ENCODE measurements at regions not wholly inside any gene's neighbourhood (a gene's known extent, or its start where the extent isn't known, plus 50 kb on each side); places are given as distances from the start of the nearest gene placed in this dataset.

GRCh38 chr18:39348757-39349156 lies 1783.2 kb upstream of the CELF4 start:
- TF ChIP-seq POLR2AphosphoS5 (IDR thresholded peaks at IDR 0.05) (no peak), POLR2A (IDR thresholded peaks at IDR 0.05) (no peak), EP300 (IDR thresholded peaks at IDR 0.05) (no peak)
- TF ChIP-seq, protein P1, sequence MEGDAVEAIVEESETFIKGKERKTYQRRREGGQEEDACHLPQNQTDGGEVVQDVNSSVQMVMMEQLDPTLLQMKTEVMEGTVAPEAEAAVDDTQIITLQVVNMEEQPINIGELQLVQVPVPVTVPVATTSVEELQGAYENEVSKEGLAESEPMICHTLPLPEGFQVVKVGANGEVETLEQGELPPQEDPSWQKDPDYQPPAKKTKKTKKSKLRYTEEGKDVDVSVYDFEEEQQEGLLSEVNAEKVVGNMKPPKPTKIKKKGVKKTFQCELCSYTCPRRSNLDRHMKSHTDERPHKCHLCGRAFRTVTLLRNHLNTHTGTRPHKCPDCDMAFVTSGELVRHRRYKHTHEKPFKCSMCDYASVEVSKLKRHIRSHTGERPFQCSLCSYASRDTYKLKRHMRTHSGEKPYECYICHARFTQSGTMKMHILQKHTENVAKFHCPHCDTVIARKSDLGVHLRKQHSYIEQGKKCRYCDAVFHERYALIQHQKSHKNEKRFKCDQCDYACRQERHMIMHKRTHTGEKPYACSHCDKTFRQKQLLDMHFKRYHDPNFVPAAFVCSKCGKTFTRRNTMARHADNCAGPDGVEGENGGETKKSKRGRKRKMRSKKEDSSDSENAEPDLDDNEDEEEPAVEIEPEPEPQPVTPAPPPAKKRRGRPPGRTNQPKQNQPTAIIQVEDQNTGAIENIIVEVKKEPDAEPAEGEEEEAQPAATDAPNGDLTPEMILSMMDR (IDR thresholded peaks at IDR 0.05) = no peak
- 96% methylated on average over 3 of the region's 3 CpGs for WGBS

GRCh38 chr18:39347701-39348100 lies 1782.1 kb upstream of the CELF4 start:
- no peaks in the 10 kb centered on the region for H3K27me3 ChIP-seq
- H3K9me3 ChIP-seq = no peaks in the 10 kb centered on the region
- TF ChIP-seq POLR2A (IDR thresholded peaks at IDR 0.05) (no peak), POLR2AphosphoS5 (IDR thresholded peaks at IDR 0.05) (no peak), EP300 (IDR thresholded peaks at IDR 0.05) (no peak)
- TF ChIP-seq, protein P1 (IDR thresholded peaks at IDR 0.05) = no peak
- DNase-seq (ENCODE audit: low spot score in 2 of 2) = no peak
- H3K4me1 ChIP-seq = no peaks in the 10 kb centered on the region
- H3K4me3 ChIP-seq = no peak overlapping the region
- H3K36me3 ChIP-seq = no peaks in the 10 kb centered on the region
- H3K27ac ChIP-seq = no peak overlapping the region
- 96% methylated on average over 5 of the region's 5 CpGs for WGBS

More at GRCh38 chr18:39348757-39349156, 1783.2 kb upstream of the CELF4 start:
- Histone ChIP-seq H3K9me3 (no peaks in the 10 kb centered on the region), H3K4me3 (no peak overlapping the region), H3K4me1 (no peaks in the 10 kb centered on the region), H3K36me3 (no peaks in the 10 kb centered on the region), H3K27me3 (no peaks in the 10 kb centered on the region), H3K27ac (no peak overlapping the region)
- DNase-seq (ENCODE audit: low spot score in 2 of 2) = no peak

DNA sequence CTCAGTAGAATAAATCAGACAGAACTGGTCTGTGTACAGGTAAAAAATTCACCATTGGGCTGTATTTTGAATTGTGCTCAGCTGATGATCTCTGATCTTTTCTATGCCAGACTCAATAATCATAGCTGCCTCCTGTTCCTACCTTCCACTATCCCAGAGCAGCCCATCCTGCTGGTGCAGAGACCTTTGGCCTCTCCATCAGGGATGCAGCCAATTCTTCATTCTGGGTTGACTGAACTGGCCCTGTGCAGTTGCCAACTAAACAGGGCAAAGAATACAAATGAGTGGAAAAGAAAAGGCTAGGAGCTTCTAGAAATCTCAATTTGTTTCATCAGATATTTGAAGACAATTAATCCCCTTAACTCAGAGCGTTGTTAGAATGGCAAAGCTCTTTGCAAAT lies 1781.3 kb upstream of the CELF4 start:
- 97% methylated on average over 1 of the region's 1 CpG for WGBS

GRCh38 chr18:39345321-39345720 lies 1779.7 kb upstream of the CELF4 start:
- Histone ChIP-seq H3K4me1 (no peaks in the 10 kb centered on the region), H3K27ac (no peak overlapping the region), H3K27me3 (no peaks in the 10 kb centered on the region), H3K9me3 (no peaks in the 10 kb centered on the region), H3K4me3 (no peak overlapping the region), H3K36me3 (no peaks in the 10 kb centered on the region)
- TF ChIP-seq POLR2AphosphoS5 (IDR thresholded peaks at IDR 0.05) (no peak), POLR2A (IDR thresholded peaks at IDR 0.05) (no peak), EP300 (IDR thresholded peaks at IDR 0.05) (no peak)
- TF ChIP-seq, protein P1 (IDR thresholded peaks at IDR 0.05) = no peak
- no peak for DNase-seq (ENCODE audit: low spot score in 2 of 2)
- 55% methylated on average over 2 of the region's 2 CpGs for WGBS

More for the DNA sequence above, 1781.3 kb upstream of the CELF4 start:
- Histone ChIP-seq H3K27ac (no peak overlapping the region), H3K9me3 (no peaks in the 10 kb centered on the region), H3K4me3 (no peak overlapping the region), H3K36me3 (no peaks in the 10 kb centered on the region), H3K4me1 (no peaks in the 10 kb centered on the region), H3K27me3 (no peaks in the 10 kb centered on the region)
- DNase-seq (ENCODE audit: low spot score in 2 of 2) = no peak
- no peak for TF ChIP-seq POLR2A (IDR thresholded peaks at IDR 0.05)

DNA sequence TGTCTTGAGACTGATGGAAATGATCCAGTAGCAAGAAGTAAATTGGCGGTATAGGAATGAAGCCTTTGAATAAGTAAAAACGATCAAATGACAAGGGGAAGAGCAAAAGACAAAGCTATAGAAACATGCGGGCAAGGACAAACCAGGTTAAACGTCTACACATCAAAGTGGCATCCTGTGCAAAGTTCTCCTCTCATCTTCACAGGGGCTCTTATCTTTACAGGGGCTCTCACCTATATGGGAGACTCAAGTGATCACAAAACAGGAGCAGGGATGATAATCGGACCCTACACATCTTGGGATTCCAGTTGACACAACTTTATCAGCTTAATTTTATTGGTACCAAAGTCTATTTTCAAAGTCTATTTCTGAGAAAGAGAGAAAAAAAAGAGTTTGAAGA lies 1778.9 kb upstream of the CELF4 start:
- no peak overlapping the region for H3K4me3 ChIP-seq
- no peaks in the 10 kb centered on the region for H3K27me3 ChIP-seq
- no peak overlapping the region for H3K27ac ChIP-seq
- no peak for DNase-seq (ENCODE audit: low spot score in 2 of 2)
- TF ChIP-seq EP300 (IDR thresholded peaks at IDR 0.05) = no peak
- TF ChIP-seq, protein P1 (IDR thresholded peaks at IDR 0.05) = no peak
- TF ChIP-seq POLR2AphosphoS5 (IDR thresholded peaks at IDR 0.05) = no peak
- no peaks in the 10 kb centered on the region for H3K9me3 ChIP-seq
- H3K36me3 ChIP-seq = no peaks in the 10 kb centered on the region
- 87% methylated on average over 5 of the region's 5 CpGs for WGBS
- H3K4me1 ChIP-seq = no peaks in the 10 kb centered on the region

- WGBS = 78% methylated on average over 2 of the region's 2 CpGs
- no peaks in the 10 kb centered on the region for H3K36me3 ChIP-seq
- no peak overlapping the region for H3K4me3 ChIP-seq
- DNase-seq (ENCODE audit: low spot score in 2 of 2) = no peak
- no peaks in the 10 kb centered on the region for H3K27me3 ChIP-seq
- H3K27ac ChIP-seq = no peak overlapping the region
- TF ChIP-seq POLR2A (IDR thresholded peaks at IDR 0.05) = no peak
- TF ChIP-seq POLR2AphosphoS5 (IDR thresholded peaks at IDR 0.05) = no peak
- TF ChIP-seq, protein P1 (IDR thresholded peaks at IDR 0.05) = no peak
- no peak for TF ChIP-seq EP300 (IDR thresholded peaks at IDR 0.05)
- no peaks in the 10 kb centered on the region for H3K4me1 ChIP-seq
- no peaks in the 10 kb centered on the region for H3K9me3 ChIP-seq
Measured at GRCh38 chr18:39341129-39341528, 1775.5 kb upstream of the CELF4 start.
